ENCODE measurements at regions not wholly inside any gene's neighbourhood (a gene's known extent, or its start where the extent isn't known, plus 50 kb on each side); places are given as distances from the start of the nearest gene placed in this dataset.

DNA sequence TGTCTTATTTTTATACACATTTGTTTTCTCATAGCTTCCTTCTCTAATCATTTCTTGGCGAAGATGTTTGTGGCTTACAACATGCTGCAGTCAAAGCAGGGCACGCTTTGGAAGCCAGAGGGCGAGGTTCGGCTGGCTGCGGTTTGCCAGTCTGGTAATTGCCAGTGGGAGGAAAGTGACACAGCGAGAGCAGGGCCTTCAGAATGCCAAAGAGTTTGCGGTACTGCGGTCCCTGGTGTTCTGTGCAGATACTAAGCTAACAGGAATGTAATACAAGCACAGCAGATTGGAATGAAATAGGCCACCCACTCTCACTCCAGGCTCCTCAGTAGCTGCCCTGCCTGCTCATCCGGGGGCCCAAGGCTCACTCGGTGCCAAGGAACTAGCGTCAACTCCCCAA, 58.7 kb upstream of the TGM3 start:
- ATAC-seq: no peak

DNA sequence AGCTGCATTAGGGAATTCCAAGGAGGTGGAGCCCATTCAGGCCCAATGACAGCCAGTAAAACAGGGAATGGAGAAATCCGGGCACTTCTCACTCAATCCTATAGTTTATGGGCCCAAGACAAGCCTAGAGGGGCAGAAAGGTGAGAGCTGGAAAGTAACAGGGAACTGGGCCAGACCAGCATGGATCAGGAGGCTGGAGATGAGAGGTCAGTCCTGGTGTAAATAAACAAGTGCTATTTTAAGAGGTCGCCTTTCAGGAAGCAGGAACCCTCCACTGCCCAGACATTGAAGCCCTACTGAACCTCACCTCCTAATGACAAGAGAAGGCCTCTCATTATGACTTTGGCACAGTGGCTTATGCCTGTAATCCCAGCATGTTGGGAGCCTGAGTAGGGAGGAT, 57.2 kb upstream of the TGM3 start:
- ATAC-seq: no peak

DNA sequence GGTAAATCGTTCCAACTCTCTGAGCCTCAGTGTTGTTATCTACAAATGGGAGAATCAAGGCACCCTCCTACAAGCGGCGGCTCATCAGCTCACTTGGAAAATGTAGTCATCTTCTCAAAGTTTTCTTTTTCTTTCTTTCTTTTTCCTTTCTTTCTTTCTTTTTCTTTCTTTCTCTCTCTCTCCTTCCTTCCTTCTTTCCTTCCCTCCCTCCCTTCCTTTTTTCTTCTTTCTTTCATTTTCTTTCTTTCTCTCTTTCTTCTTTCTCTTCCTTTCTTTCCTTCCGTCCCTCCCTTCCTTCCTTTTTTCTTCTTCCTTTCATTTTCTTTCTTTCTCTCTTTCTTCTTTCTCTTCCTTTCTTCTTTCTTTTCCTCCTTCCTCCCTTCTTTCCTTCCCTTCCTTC, 55.0 kb upstream of the TGM3 start:
- no peak for ATAC-seq

DNA sequence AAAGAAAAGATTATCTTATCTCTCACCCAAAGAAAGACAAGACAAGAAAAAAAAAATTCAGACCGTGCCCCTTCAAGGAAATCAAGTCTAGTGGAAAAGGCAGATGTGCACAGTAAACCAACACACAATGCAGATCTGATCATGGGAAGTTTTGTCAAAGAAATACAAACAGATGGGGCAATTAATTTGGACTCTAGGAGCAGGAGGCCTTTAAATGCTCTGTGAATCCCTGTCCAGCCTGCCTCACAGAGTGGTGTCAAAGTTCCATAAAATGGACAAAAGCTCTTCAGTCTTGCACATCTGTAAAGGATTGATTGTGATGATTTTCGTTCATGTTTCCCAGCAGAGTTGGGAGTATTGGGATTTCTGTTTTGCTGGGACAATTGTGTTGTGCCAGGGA, 53.1 kb upstream of the TGM3 start:
- no peak for ATAC-seq

DNA sequence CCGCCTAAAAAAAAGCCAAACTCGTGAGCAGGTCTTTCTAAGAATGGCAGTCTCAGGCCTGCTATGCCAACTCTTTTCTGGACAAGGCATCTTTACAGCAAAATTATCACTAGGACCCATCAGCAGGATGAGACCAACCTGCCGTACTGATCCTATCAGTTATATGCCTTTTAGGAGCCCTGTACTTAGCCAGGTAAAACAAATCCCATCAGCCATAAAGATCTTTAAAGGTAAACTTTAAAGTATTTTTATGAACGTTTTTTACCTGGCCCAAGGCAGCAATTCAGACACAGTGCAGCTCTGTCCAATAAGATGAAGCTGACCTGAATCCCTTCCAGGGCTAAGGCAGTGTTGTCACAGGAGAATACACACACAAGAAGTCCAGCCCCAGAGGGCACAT, 51.3 kb upstream of the TGM3 start:
- no peak for ATAC-seq

DNA sequence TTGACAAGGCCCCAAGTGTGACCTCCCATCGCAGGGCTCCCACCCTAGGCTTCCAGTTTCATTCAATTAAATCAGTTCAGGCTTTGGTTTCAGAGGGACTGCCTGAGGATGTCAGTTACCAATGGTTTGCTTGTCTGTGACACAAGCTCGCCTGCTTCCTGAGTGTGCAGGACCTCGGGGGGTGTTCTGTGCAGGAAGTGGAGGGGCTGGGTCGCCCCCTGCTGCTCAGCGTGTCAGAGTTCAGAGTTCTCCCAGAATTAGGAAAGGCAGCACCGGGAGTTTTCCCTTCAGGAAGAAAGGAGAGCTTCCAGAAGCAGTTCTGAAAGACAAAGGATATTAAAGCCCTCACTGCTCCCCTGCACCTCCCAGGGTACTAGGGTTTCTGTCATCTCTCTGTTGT, 50.8 kb upstream of the TGM3 start:
- no peak for ATAC-seq

DNA sequence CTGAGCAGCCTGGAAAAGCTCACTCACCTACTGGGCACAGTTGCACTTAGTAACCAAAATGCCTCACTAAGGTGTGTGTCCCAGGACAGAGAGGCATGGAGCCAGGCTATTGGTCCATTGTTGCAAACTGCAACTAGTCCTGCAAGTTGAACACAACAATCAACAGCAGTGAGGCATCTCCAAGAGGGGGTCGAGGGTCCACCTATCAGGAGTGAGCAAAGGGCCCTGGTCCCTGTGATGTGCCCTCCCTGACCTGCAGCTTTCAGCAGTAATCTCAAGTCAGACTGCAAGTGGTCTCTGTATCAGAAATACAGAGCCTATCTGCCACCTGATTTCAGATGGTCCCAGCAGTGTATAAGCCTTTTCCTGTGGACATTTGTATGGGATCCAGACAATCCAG, 50.2 kb upstream of the TGM3 start:
- no peak for ATAC-seq
